Neural progenitor cell (in vitro differentiated cells): ENCODE measurements at regions not wholly inside any gene's neighbourhood (a gene's known extent, or its start where the extent isn't known, plus 50 kb on each side); places are given as distances from the start of the nearest gene placed in this dataset.

Experiments used
- DNase-seq: peaks from one replicate; pipeline ENCODE4 v3.0.0-alpha.2; 2016; ENCODE audit warnings: low spot score
- H2AFZ ChIP-seq: fragments of 200-600 bp; sonication (generic); replicated peaks from 2 replicates; pipeline ENCODE4 v1.6.1; 2016; ENCODE audit warnings: antibody characterized with exemption
- H3F3A ChIP-seq: fragments of 200-600 bp; sonication (generic); 2 replicates; pipeline ENCODE4 v1.6.1; 2016; ENCODE audit warnings: antibody characterized with exemption, low read depth
- H3K27ac ChIP-seq: fragments of 200-600 bp; sonication (generic); 2 replicates; pipeline ENCODE4 v1.5.1; 2016; ENCODE audit warnings: mild to moderate bottlenecking
- H3K27me3 ChIP-seq: fragments of 200-600 bp; sonication (generic); 2 replicates; pipeline ENCODE4 v1.6.1; 2016; ENCODE audit warnings: mild to moderate bottlenecking, moderate library complexity
- H3K36me3 ChIP-seq: fragments of 200-600 bp; sonication (generic); 2 replicates; pipeline ENCODE4 v1.5.1; 2016
- H3K4me1 ChIP-seq: fragments of 200-600 bp; sonication (generic); 2 replicates; pipeline ENCODE4 v1.6.1; 2016; ENCODE audit warnings: mixed run types
- H3K4me2 ChIP-seq: fragments of 200-600 bp; sonication (generic); 2 replicates; pipeline ENCODE4 v1.6.1; 2016
- H3K4me3 ChIP-seq: fragments of 200-600 bp; sonication (generic); 2 replicates; pipeline ENCODE4 v1.5.1; 2016
- H3K79me2 ChIP-seq: fragments of 200-600 bp; sonication (generic); 2 replicates; pipeline ENCODE4 v1.6.1; 2016; ENCODE audit warnings: low read depth
- H3K9ac ChIP-seq: fragments of 200-600 bp; sonication (generic); 2 replicates; pipeline ENCODE4 v1.6.1; 2016
- H3K9me3 ChIP-seq: fragments of 200-600 bp; sonication (generic); 2 replicates; pipeline ENCODE4 v1.5.1; 2016; ENCODE audit warnings: low read depth
- H4K20me1 ChIP-seq: fragments of 200-600 bp; sonication (generic); 2 replicates; pipeline ENCODE4 v1.6.1; 2016; ENCODE audit warnings: low read depth
- H3K27ac Mint-ChIP-seq: 3 replicates; pipeline ENCODE4 v1.8.0; 2021; ENCODE audit warnings: mixed read lengths
- H3K27me3 Mint-ChIP-seq: 2 replicates; pipeline ENCODE4 v1.8.0; 2022; ENCODE audit warnings: low read depth, mild to moderate bottlenecking, inconsistent platforms, moderate library complexity, mixed read lengths; ENCODE audit not compliant: insufficient read depth
- H3K36me3 Mint-ChIP-seq: 3 replicates; pipeline ENCODE4 v1.8.0; 2021; ENCODE audit warnings: mixed read lengths
- H3K4me1 Mint-ChIP-seq: 3 replicates; pipeline ENCODE4 v1.8.0; 2021; ENCODE audit warnings: mixed read lengths
- H3K4me3 Mint-ChIP-seq: 3 replicates; pipeline ENCODE4 v1.8.0; 2021; ENCODE audit warnings: mild to moderate bottlenecking, moderate library complexity, mixed read lengths
- H3K9me3 Mint-ChIP-seq: 3 replicates; pipeline ENCODE4 v1.8.0; 2020; ENCODE audit warnings: mixed read lengths
- CTCF ChIP-seq: fragments of 200-600 bp; sonication (generic); IDR thresholded peaks from 2 replicates; pipeline ENCODE4 v1.5.1; 2017; ENCODE audit warnings: antibody characterized with exemption, mild to moderate bottlenecking
- EZH2 ChIP-seq: fragments of 200-600 bp; sonication (generic); IDR thresholded peaks from 2 replicates; pipeline ENCODE4 v1.6.1; 2017; ENCODE audit warnings: antibody characterized with exemption, mild to moderate bottlenecking, moderate library complexity
- EZH2phosphoT487 ChIP-seq: fragments of 200-600 bp; sonication (generic); IDR thresholded peaks from 2 replicates; pipeline ENCODE4 v1.6.1; 2017; ENCODE audit warnings: antibody characterized with exemption

GRCh38 chr11:25920356-25920755 lies 411.6 kb upstream of the ANO3 start:
- no peaks in the 10 kb centered on the region for H3K79me2 ChIP-seq
- H3F3A ChIP-seq, result no peaks in the 10 kb centered on the region
- Mint-ChIP-seq H3K4me3 (no peak overlapping the region), H3K27me3 (peaks cover 3% of the 10 kb centered on the region), H3K27ac (no peak overlapping the region), H3K4me1 (no peaks in the 10 kb centered on the region), H3K9me3 (peaks cover 36% of the 10 kb centered on the region), H3K36me3 (peaks cover 6% of the 10 kb centered on the region)
- no peak for DNase-seq
- TF ChIP-seq CTCF (no peak), EZH2 (no peak), EZH2phosphoT487 (no peak)
- H3K4me2 ChIP-seq, result no peak overlapping the region
- H3K9me3 ChIP-seq, result no peaks in the 10 kb centered on the region
- H3K4me1 ChIP-seq, result no peaks in the 10 kb centered on the region
- no peaks in the 10 kb centered on the region for H3K27me3 ChIP-seq
- H3K9ac ChIP-seq, result no peak overlapping the region
- no peaks in the 10 kb centered on the region for H3K36me3 ChIP-seq
- H3K27ac ChIP-seq, result no peak overlapping the region
- no peak overlapping the region for H3K4me3 ChIP-seq
- no peaks in the 10 kb centered on the region for H4K20me1 ChIP-seq
- no peak overlapping the region for H2AFZ ChIP-seq

GRCh38 chr11:25924586-25924985 lies 407.3 kb upstream of the ANO3 start:
- peaks cover 7% of the 10 kb centered on the region for H3F3A ChIP-seq
- H3K4me2 ChIP-seq, result no peak overlapping the region
- no peak overlapping the region for H3K4me3 ChIP-seq
- no peaks in the 10 kb centered on the region for H4K20me1 ChIP-seq
- Mint-ChIP-seq H3K36me3 (peaks cover 6% of the 10 kb centered on the region), H3K9me3 (peaks cover 41% of the 10 kb centered on the region), H3K4me1 (peaks cover 25% of the 10 kb centered on the region), H3K27ac (no peak overlapping the region), H3K27me3 (peaks cover 3% of the 10 kb centered on the region), H3K4me3 (no peak overlapping the region)
- H3K27ac ChIP-seq, result no peak overlapping the region
- H3K9me3 ChIP-seq, result no peaks in the 10 kb centered on the region
- H3K9ac ChIP-seq, result no peak overlapping the region
- peaks cover 17% of the 10 kb centered on the region for H3K4me1 ChIP-seq
- H3K27me3 ChIP-seq, result no peaks in the 10 kb centered on the region
- no peaks in the 10 kb centered on the region for H3K79me2 ChIP-seq
- DNase-seq, result no peak
- H2AFZ ChIP-seq, result no peak overlapping the region
- no peaks in the 10 kb centered on the region for H3K36me3 ChIP-seq
- TF ChIP-seq EZH2, result no peak
- no peak for TF ChIP-seq EZH2phosphoT487

GRCh38 chr11:25925359-25925758 lies 406.6 kb upstream of the ANO3 start:
- Histone ChIP-seq H2AFZ (no peak overlapping the region), H3K36me3 (no peaks in the 10 kb centered on the region), H3K79me2 (no peaks in the 10 kb centered on the region), H3K27ac (no peak overlapping the region), H3F3A (peaks cover 7% of the 10 kb centered on the region), H4K20me1 (no peaks in the 10 kb centered on the region), H3K27me3 (no peaks in the 10 kb centered on the region), H3K4me2 (no peak overlapping the region), H3K9ac (no peak overlapping the region), H3K4me1 (peaks cover 17% of the 10 kb centered on the region), H3K9me3 (no peaks in the 10 kb centered on the region), H3K4me3 (no peak overlapping the region)
- DNase-seq, result no peak
- Mint-ChIP-seq H3K27ac (no peak overlapping the region), H3K4me1 (peaks cover 25% of the 10 kb centered on the region), H3K27me3 (peaks cover 3% of the 10 kb centered on the region), H3K36me3 (peaks cover 6% of the 10 kb centered on the region), H3K4me3 (no peak overlapping the region), H3K9me3 (peaks cover 38% of the 10 kb centered on the region)
- TF ChIP-seq CTCF (no peak), EZH2 (no peak), EZH2phosphoT487 (no peak)

- H3F3A ChIP-seq, result peaks cover 7% of the 10 kb centered on the region
- no peaks in the 10 kb centered on the region for H4K20me1 ChIP-seq
- H3K4me3 Mint-ChIP-seq, result no peak overlapping the region
- peaks cover 25% of the 10 kb centered on the region for H3K4me1 Mint-ChIP-seq
- peak overlapping the region; percentile 57 for H3K27ac ChIP-seq
- H3K9ac ChIP-seq, result no peak overlapping the region
- peak overlapping the region; percentile 61 for H3K4me2 ChIP-seq
- H3K27ac Mint-ChIP-seq, result peak overlapping the region; percentile 18
- no peaks in the 10 kb centered on the region for H3K79me2 ChIP-seq
- TF ChIP-seq CTCF (no peak), EZH2 (no peak), EZH2phosphoT487 (no peak)
- no peaks in the 10 kb centered on the region for H3K27me3 ChIP-seq
- H3K4me3 ChIP-seq, result peak overlapping the region; percentile 7
- DNase-seq, result peak; percentile 78
- peaks cover 8% of the 10 kb centered on the region for H3K36me3 Mint-ChIP-seq
- no peaks in the 10 kb centered on the region for H3K27me3 Mint-ChIP-seq
- H3K36me3 ChIP-seq, result no peaks in the 10 kb centered on the region
- peaks cover 17% of the 10 kb centered on the region for H3K4me1 ChIP-seq
- no peak overlapping the region for H2AFZ ChIP-seq
- H3K9me3 ChIP-seq, result no peaks in the 10 kb centered on the region
- peaks cover 37% of the 10 kb centered on the region for H3K9me3 Mint-ChIP-seq
Measured at GRCh38 chr11:25927411-25927953, 404.4 kb upstream of the ANO3 start.
